Hematopoietic multipotent progenitor cell treated with erythropoietin and hydrocortisone succinate and interleukin-3 and kit ligand, for 4 days (in vitro differentiated cells): ENCODE measurements at regions not wholly inside any gene's neighbourhood (a gene's known extent, or its start where the extent isn't known, plus 50 kb on each side); places are given as distances from the start of the nearest gene placed in this dataset.

Source experiments
- DNase-seq: peaks from one replicate; pipeline ENCODE4 v3.0.0-alpha.2; 2015

GRCh38 chr1:98374098-98374497 is 287.4 kb upstream of the SNX7 start:
- DNase-seq: no peak

GRCh38 chr1:98373056-98373455 is 288.5 kb upstream of the SNX7 start:
- DNase-seq: peak; percentile 38

- DNase-seq: no peak
These were observed 289.8 kb upstream of the SNX7 start for GRCh38 chr1:98371764-98372163.

- DNase-seq: peak; percentile 14
These were observed 292.1 kb upstream of the SNX7 start for GRCh38 chr1:98369463-98369862.

GRCh38 chr1:98368995-98369394 is 292.5 kb upstream of the SNX7 start:
- DNase-seq: no peak

GRCh38 chr1:98367426-98367825 is 294.1 kb upstream of the SNX7 start:
- no peak for DNase-seq

- DNase-seq: no peak
These were observed 295.2 kb upstream of the SNX7 start for GRCh38 chr1:98366343-98366742.

GRCh38 chr1:98364544-98364943 is 297.0 kb upstream of the SNX7 start:
- DNase-seq: peak; percentile 16

- no peak for DNase-seq
These were observed 300.7 kb upstream of the SNX7 start for GRCh38 chr1:98360864-98361263.

- DNase-seq: no peak
These were observed 305.7 kb upstream of the SNX7 start for GRCh38 chr1:98355656-98356383.

GRCh38 chr1:98352378-98352777 is 309.1 kb upstream of the SNX7 start:
- DNase-seq: no peak

GRCh38 chr1:98351561-98351960 is 310.0 kb upstream of the SNX7 start:
- no peak for DNase-seq

GRCh38 chr1:98345417-98345816 is 316.1 kb upstream of the SNX7 start:
- no peak for DNase-seq

GRCh38 chr1:98344731-98345130 is 316.8 kb upstream of the SNX7 start:
- no peak for DNase-seq

GRCh38 chr1:98342566-98342965 is 319.0 kb upstream of the SNX7 start:
- DNase-seq: no peak

- DNase-seq: no peak
These were observed 321.0 kb upstream of the SNX7 start for GRCh38 chr1:98340511-98340910.

GRCh38 chr1:98336472-98337083 is 324.9 kb upstream of the SNX7 start:
- DNase-seq: no peak

- no peak for DNase-seq
These were observed 327.6 kb upstream of the SNX7 start for GRCh38 chr1:98333936-98334335.

GRCh38 chr1:98333406-98333805 is 328.1 kb upstream of the SNX7 start:
- no peak for DNase-seq

GRCh38 chr1:98331718-98332311 is 329.7 kb upstream of the SNX7 start:
- DNase-seq: no peak

GRCh38 chr1:98331243-98331642 is 330.3 kb upstream of the SNX7 start:
- no peak for DNase-seq

GRCh38 chr1:98330224-98330623 is 331.3 kb upstream of the SNX7 start:
- DNase-seq: no peak

- DNase-seq: no peak
These were observed 332.7 kb upstream of the SNX7 start for GRCh38 chr1:98328855-98329254.

GRCh38 chr1:98327220-98327861 is 334.2 kb upstream of the SNX7 start:
- DNase-seq: peak; percentile 32
